H1 (cell line): ENCODE measurements at regions not wholly inside any gene's neighbourhood (a gene's known extent, or its start where the extent isn't known, plus 50 kb on each side); places are given as distances from the start of the nearest gene placed in this dataset.

Source experiments
- CTCF ChIA-PET: fragments of 300-600 bp; sonication (Branson Sonifier 250); formaldehyde crosslinking; loops from one replicate; lab custom pipeline; 2021; ENCODE audit not compliant: partially characterized antibody; lab: Charles Lee
- POLR2A ChIA-PET: fragments of 300-600 bp; sonication (Branson Sonifier 250); formaldehyde crosslinking; loops from one replicate; lab custom pipeline; 2021; ENCODE audit warnings: inconsistent platforms; ENCODE audit not compliant: partially characterized antibody; lab: Charles Lee
- DNase-seq, 2 experiments: peaks; one replicate each; pipeline versions ENCODE4 v3.0.0 to v3.0.0-alpha.2; 2010 to 2022; ENCODE audit warnings: low spot score in 2 of 2, low read depth in 1 of 2, mixed read lengths in 1 of 2
- FAIRE-seq: peaks from 2 replicates; lab custom pipeline; 2011; peaks lifted over from hg19 to GRCh38; lab: Jason Lieb, UNC
- H2AFZ ChIP-seq: 2 replicates; pipeline ENCODE4 v1.8.1; 2012; ENCODE audit warnings: low read length, inconsistent platforms
- H2AK5ac ChIP-seq: 2 replicates; pipeline ENCODE4 v1.6.1; 2013; ENCODE audit warnings: low read depth, low read length
- H2BK120ac ChIP-seq: replicated peaks from 2 replicates; pipeline ENCODE3; 2013; ENCODE audit warnings: low read depth, low read length, inconsistent platforms
- H2BK12ac ChIP-seq: 2 replicates; pipeline ENCODE4 v1.6.1; 2013; ENCODE audit warnings: low read depth, low read length
- H2BK15ac ChIP-seq: 2 replicates; pipeline ENCODE4 v1.6.1; 2013; ENCODE audit warnings: low read length
- H2BK20ac ChIP-seq: 2 replicates; pipeline ENCODE4 v1.6.1; 2013; ENCODE audit warnings: low read length
- H2BK5ac ChIP-seq: 2 replicates; pipeline ENCODE4 v1.6.1; 2013; ENCODE audit warnings: low read depth, low read length
- H3K14ac ChIP-seq: 2 replicates; pipeline ENCODE4 v1.6.1; 2013; ENCODE audit warnings: inconsistent platforms; ENCODE audit not compliant: insufficient read length
- H3K18ac ChIP-seq: 2 replicates; pipeline ENCODE4 v1.6.1; 2013; ENCODE audit warnings: low read length; ENCODE audit errors: extremely low read depth
- H3K23ac ChIP-seq: 2 replicates; pipeline ENCODE4 v1.6.1; 2013; ENCODE audit warnings: inconsistent platforms; ENCODE audit not compliant: insufficient read length
- H3K23me2 ChIP-seq: 2 replicates; pipeline ENCODE4 v1.6.1; 2013; ENCODE audit warnings: low read depth, low read length
- H3K27ac ChIP-seq: 2 replicates; pipeline ENCODE4 v1.6.1; 2011; ENCODE audit warnings: low read depth, low read length, inconsistent platforms
- H3K27me3 ChIP-seq, 4 experiments: replicated peaks in 1 of 4; 1 replicate in 1 of 4; 2 replicates in 3 of 4; pipeline versions ENCODE4 v1.6.1 to v1.8.1; 2011 to 2013; ENCODE audit warnings: low read length in 3 of 4, mild to moderate bottlenecking in 3 of 4, inconsistent platforms in 2 of 4, mixed read lengths in 2 of 4, moderate library complexity in 1 of 4; ENCODE audit not compliant: control insufficient read depth in 3 of 4, insufficient read depth in 3 of 4; ENCODE audit errors: extremely low read depth in 1 of 4
- H3K36me3 ChIP-seq, 4 experiments: 2 replicates each; pipeline versions ENCODE4 v1.6.1 to v1.8.1; 2011 to 2013; ENCODE audit warnings: mild to moderate bottlenecking in 4 of 4, low read length in 3 of 4, moderate library complexity in 2 of 4, control low read depth in 1 of 4, inconsistent platforms in 1 of 4; ENCODE audit not compliant: insufficient read depth in 4 of 4, control insufficient read depth in 2 of 4
- H3K4ac ChIP-seq: replicated peaks from 2 replicates; pipeline ENCODE3; 2013; ENCODE audit warnings: low read length, low read depth, mixed read lengths, inconsistent platforms; ENCODE audit not compliant: insufficient read length
- H3K4me1 ChIP-seq, 4 experiments: replicated peaks in 1 of 4; 1 replicate in 1 of 4; 2 replicates in 3 of 4; pipeline versions ENCODE4 v1.6.1 to v1.8.1; 2011 to 2013; ENCODE audit warnings: low read length in 3 of 4, inconsistent platforms in 2 of 4, mixed read lengths in 1 of 4; ENCODE audit not compliant: insufficient read depth in 4 of 4, control insufficient read depth in 3 of 4
- H3K4me2 ChIP-seq, 2 experiments: 2 replicates each; pipeline versions ENCODE4 v1.6.1 to v1.8.1; 2011 to 2013; ENCODE audit warnings: low read depth in 2 of 2, low read length in 2 of 2, control low read depth in 1 of 2, inconsistent platforms in 1 of 2, mild to moderate bottlenecking in 1 of 2; ENCODE audit not compliant: insufficient read depth in 1 of 2
- H3K4me3 ChIP-seq, 4 experiments: fragments of 200-600, 300-600 bp in 1 of 4; sonication (generic), shearing (Covaris generic), sonication (Bioruptor Twin) in 1 of 4; 2 replicates each; pipeline versions ENCODE4 v1.5.1 to v1.8.1; 2011 to 2016; ENCODE audit warnings: low read length in 4 of 4, low read depth in 3 of 4, control low read depth in 2 of 4, inconsistent platforms in 2 of 4, mild to moderate bottlenecking in 2 of 4, mixed read lengths in 1 of 4, moderate library complexity in 1 of 4; ENCODE audit not compliant: insufficient read depth in 2 of 4; ENCODE audit errors: extremely low read depth in 1 of 4
- H3K56ac ChIP-seq: replicated peaks from 2 replicates; pipeline ENCODE3; 2013; ENCODE audit warnings: low read depth, mild to moderate bottlenecking, mixed read lengths, low read length, inconsistent platforms; ENCODE audit not compliant: insufficient read length
- H3K79me1 ChIP-seq: 2 replicates; pipeline ENCODE4 v1.6.1; 2013; ENCODE audit warnings: low read depth, low read length, control low read depth
- H3K79me2 ChIP-seq, 2 experiments: 2 replicates each; pipeline versions ENCODE4 v1.6.1 to v1.8.1; 2012 to 2013; ENCODE audit warnings: low read length in 2 of 2, mild to moderate bottlenecking in 2 of 2, inconsistent platforms in 1 of 2; ENCODE audit not compliant: insufficient read depth in 2 of 2, control insufficient read depth in 1 of 2
- H3K9ac ChIP-seq, 4 experiments: replicated peaks in 1 of 4; 1 replicate in 1 of 4; 2 replicates in 3 of 4; pipeline versions ENCODE4 v1.6.1 to v1.8.1; 2011 to 2013; ENCODE audit warnings: low read depth in 3 of 4, low read length in 3 of 4, control low read depth in 2 of 4, mild to moderate bottlenecking in 2 of 4, moderate library complexity in 2 of 4, inconsistent platforms in 1 of 4; ENCODE audit errors: extremely low read depth in 1 of 4
- H3K9me3 ChIP-seq, 2 experiments: 2 replicates each; pipeline versions ENCODE4 v1.6.1 to v1.8.1; 2012 to 2013; ENCODE audit warnings: mild to moderate bottlenecking in 2 of 2, moderate library complexity in 2 of 2, control low read depth in 1 of 2, inconsistent platforms in 1 of 2, low read depth in 1 of 2, low read length in 1 of 2, mixed read lengths in 1 of 2; ENCODE audit not compliant: insufficient read depth in 2 of 2
- H4K20me1 ChIP-seq, 2 experiments: replicated peaks in 1 of 2; 2 replicates each; pipeline versions ENCODE3 to v1.8.1; 2011 to 2013; ENCODE audit warnings: inconsistent platforms in 2 of 2, low read length in 2 of 2, mild to moderate bottlenecking in 1 of 2; ENCODE audit not compliant: insufficient read depth in 2 of 2, control insufficient read depth in 1 of 2
- H4K5ac ChIP-seq: 2 replicates; pipeline ENCODE4 v1.6.1; 2013; ENCODE audit warnings: low read length, low read depth, mixed read lengths, inconsistent platforms; ENCODE audit not compliant: insufficient read length
- H4K8ac ChIP-seq: 2 replicates; pipeline ENCODE4 v1.8.0; 2013; ENCODE audit warnings: mild to moderate bottlenecking, moderate library complexity, low read length, inconsistent platforms; ENCODE audit not compliant: insufficient read depth; ENCODE audit errors: extremely low read depth
- H4K91ac ChIP-seq: replicated peaks from 2 replicates; pipeline ENCODE3; 2013; ENCODE audit warnings: low read length, mixed read lengths, inconsistent platforms; ENCODE audit not compliant: insufficient read length
- CTCF ChIP-seq, 3 experiments: IDR thresholded peaks; 1 replicate in 2 of 3; 2 replicates in 1 of 3; pipeline versions ENCODE4 v1.5.1 to v1.6.1; 2011; ENCODE audit warnings: low read length in 3 of 3, mild to moderate bottlenecking in 3 of 3, inconsistent platforms in 2 of 3, low read depth in 1 of 3, moderate library complexity in 1 of 3; ENCODE audit not compliant: insufficient read depth in 1 of 3; ENCODE audit errors: control extremely low read depth in 1 of 3
- JUN ChIP-seq: IDR thresholded peaks from 2 replicates; pipeline ENCODE4 v1.6.1; 2011; ENCODE audit warnings: low read depth, mild to moderate bottlenecking, improper control_type of control experiment, low read length
- JUND ChIP-seq: IDR thresholded peaks from 2 replicates; pipeline ENCODE4 v1.6.1; 2011; ENCODE audit warnings: mild to moderate bottlenecking, improper control_type of control experiment, low read length
- POLR2A ChIP-seq, 2 experiments: IDR thresholded peaks; 1 replicate in 1 of 2; 2 replicates in 1 of 2; pipeline ENCODE4 v1.6.1; 2011; ENCODE audit warnings: low read depth in 2 of 2, low read length in 2 of 2, mild to moderate bottlenecking in 2 of 2; ENCODE audit errors: control extremely low read depth in 1 of 2
- RAD21 ChIP-seq, 2 experiments: IDR thresholded peaks in 1 of 2; conservative IDR thresholded peaks in 1 of 2; 2 replicates each; pipeline ENCODE4 v1.6.1; 2011; ENCODE audit warnings: low read depth in 2 of 2, low read length in 2 of 2, improper control_type of control experiment in 1 of 2, inconsistent platforms in 1 of 2, mild to moderate bottlenecking in 1 of 2, moderate library complexity in 1 of 2
- RXRA ChIP-seq: IDR thresholded peaks from 2 replicates; pipeline ENCODE4 v1.6.1; 2011; ENCODE audit warnings: low read depth, mild to moderate bottlenecking, low read length, moderate library complexity; ENCODE audit not compliant: insufficient read depth
- WGBS, 2 experiments: shearing (Covaris generic) in 1 of 2; methylation state at CpG; one replicate each; pipeline versions ENCODE4 v1.1.6 to v1.1.7; 2013 to 2015; ENCODE audit warnings: low lambda C conversion rate in 2 of 2, mixed read lengths in 2 of 2, inconsistent platforms in 1 of 2, low coverage in 1 of 2, missing lambda C conversion rate in 1 of 2; ENCODE audit not compliant: insufficient replicate concordance in 2 of 2, insufficient coverage in 1 of 2, insufficient read length in 1 of 2; ENCODE audit errors: extremely low coverage in 1 of 2, missing lambda C conversion rate in 1 of 2; 5-methylcytosine and 5-hydroxymethylcytosine counted together

- Histone ChIP-seq H2BK15ac (no peak overlapping the region), H3K56ac (no peak overlapping the region), H4K91ac (no peak overlapping the region), H3K27ac (no peak overlapping the region), H3K79me1 (no peaks in the 10 kb centered on the region), H3K9ac (no peak overlapping the region), H3K18ac (no peak overlapping the region), H4K20me1 (no peaks in the 10 kb centered on the region), H3K36me3 (no peaks in the 10 kb centered on the region), H2AK5ac (no peak overlapping the region), H3K4ac (no peak overlapping the region), H2AFZ (peak overlapping the region; percentile 30; the same call in 1 of the 2 replicates), H3K23me2 (no peaks in the 10 kb centered on the region), H2BK20ac (no peak overlapping the region), H3K14ac (no peak overlapping the region), H2BK12ac (no peak overlapping the region), H3K4me3 (no peak overlapping the region), H3K9me3 (no peaks in the 10 kb centered on the region), H3K23ac (no peak overlapping the region), H3K27me3 (no peaks in the 10 kb centered on the region), H3K4me2 (no peak overlapping the region), H2BK120ac (no peak overlapping the region), H4K5ac (no peak overlapping the region), H4K8ac (no peak overlapping the region), H3K79me2 (no peaks in the 10 kb centered on the region), H2BK5ac (no peak overlapping the region), H3K4me1 (no peaks in the 10 kb centered on the region)
- ChIA-PET POLR2A (no interaction called here), CTCF (interaction anchor here (0.6 to 4.9 kb wide), 38 partner anchors 10 to 456 kb away, joined by 3 to 37 read pairs (median 4); no protein-coding TSS in a partner anchor)
- FAIRE-seq (no peak), DNase-seq (peak; percentile 58 to 84)
- TF ChIP-seq JUND (peak; percentile 37; the same call in 1 of the 2 replicates), RAD21 (IDR thresholded peaks at IDR 0.05 in 1 of 2, conservative IDR thresholded peaks at IDR 0.05 in 1 of 2; ENCODE audit: low read depth in 2 of 2, low read length in 2 of 2) (peak; percentile 83 to 84), RXRA (no peak), POLR2A (IDR thresholded peaks at IDR 0.05; ENCODE audit: control extremely low read depth in 1 of 2, low read depth in 2 of 2, low read length in 2 of 2) (no peak), JUN (0 out of 2 replicates have a peak, but pooled peaks have one; percentile 10), CTCF (IDR thresholded peaks at IDR 0.05; ENCODE audit: control extremely low read depth in 1 of 3, insufficient read depth in 1 of 3, low read depth in 1 of 3, low read length in 3 of 3) (peak; percentile 82 to 95 (median 86))
- WGBS, 2 experiments: 31% methylated on average over 10 of the region's 10 CpGs; no CpG with 5 or more reads in 1 of the 2 experiments
Measured at GRCh38 chr5:159515909-159516415, 185.7 kb upstream of the IL12B start.
